KMS-11 (cell line): ENCODE measurements at regions not wholly inside any gene's neighbourhood (a gene's known extent, or its start where the extent isn't known, plus 50 kb on each side); places are given as distances from the start of the nearest gene placed in this dataset.
"Not testable (repeated sequence)": the region's sequence is repeated elsewhere in the genome, so short reads cannot be mapped to it uniquely, and the experiment has no call there.

Source experiments
- H2AFZ ChIP-seq: fragments of 200-600 bp; sonication (generic); 2 replicates; pipeline ENCODE4 v1.6.1; 2016; ENCODE audit warnings: antibody characterized with exemption, mixed run types, low read depth
- H3K27ac ChIP-seq: fragments of 200-600 bp; sonication (generic); 2 replicates; pipeline ENCODE4 v1.6.1; 2016; ENCODE audit warnings: mild to moderate bottlenecking, mixed run types
- H3K27me3 ChIP-seq: fragments of 200-600 bp; sonication (generic); 2 replicates; pipeline ENCODE4 v1.6.1; 2017; ENCODE audit warnings: mild to moderate bottlenecking, low read depth, mixed run types, moderate library complexity; ENCODE audit not compliant: insufficient read depth
- H3K36me3 ChIP-seq: fragments of 200-600 bp; sonication (generic); 2 replicates; pipeline ENCODE4 v1.6.1; 2017; ENCODE audit warnings: mild to moderate bottlenecking, mixed run types; ENCODE audit not compliant: insufficient read depth
- H3K4me1 ChIP-seq: fragments of 200-600 bp; sonication (generic); 2 replicates; pipeline ENCODE4 v1.6.1; 2016; ENCODE audit warnings: mild to moderate bottlenecking, low read depth, mixed run types; ENCODE audit not compliant: poor library complexity, severe bottlenecking
- H3K4me2 ChIP-seq: fragments of 200-600 bp; sonication (generic); 2 replicates; pipeline ENCODE4 v1.7.0; 2016; ENCODE audit warnings: mild to moderate bottlenecking, mixed run types
- H3K4me3 ChIP-seq: fragments of 200-600 bp; sonication (generic); IDR thresholded peaks from 2 replicates; pipeline ENCODE4 v1.6.1; 2017; ENCODE audit warnings: low read depth, low read length, mixed read lengths; ENCODE audit not compliant: insufficient read depth
- H3K79me2 ChIP-seq: fragments of 200-600 bp; sonication (generic); 2 replicates; pipeline ENCODE4 v1.6.1; 2016; ENCODE audit warnings: low read depth, mixed run types; ENCODE audit not compliant: insufficient read depth
- H3K9ac ChIP-seq: fragments of 200-600 bp; sonication (generic); 2 replicates; pipeline ENCODE4 v1.6.1; 2016; ENCODE audit warnings: mild to moderate bottlenecking, mixed run types
- H4K20me1 ChIP-seq: fragments of 200-600 bp; sonication (generic); 2 replicates; pipeline ENCODE4 v1.6.1; 2016; ENCODE audit warnings: mild to moderate bottlenecking, mixed run types; ENCODE audit not compliant: insufficient read depth
- CTCF ChIP-seq: fragments of 200-600 bp; sonication (generic); conservative IDR thresholded peaks from 2 replicates; pipeline ENCODE4 v1.6.1; 2017; ENCODE audit warnings: low read depth, mild to moderate bottlenecking, antibody characterized with exemption, low read length, moderate library complexity, mixed read lengths

GRCh38 chr17:22202702-22203101 lies 510.4 kb downstream of the KCNJ18 start:
- H3K27ac ChIP-seq, result no peak overlapping the region
- H3K36me3 ChIP-seq, result no peaks in the 10 kb centered on the region
- no peaks in the 10 kb centered on the region for H3K4me1 ChIP-seq
- no peak overlapping the region for H2AFZ ChIP-seq
- H3K9ac ChIP-seq, result no peak overlapping the region
- H4K20me1 ChIP-seq, result no peaks in the 10 kb centered on the region
- TF ChIP-seq CTCF, result no peak
- H3K27me3 ChIP-seq, result no peaks in the 10 kb centered on the region
- H3K79me2 ChIP-seq, result no peaks in the 10 kb centered on the region
- no peak overlapping the region for H3K4me3 ChIP-seq
- no peak overlapping the region for H3K4me2 ChIP-seq

- TF ChIP-seq CTCF, result no peak
- H3K79me2 ChIP-seq, result no peaks in the 10 kb centered on the region
- H3K27me3 ChIP-seq, result no peaks in the 10 kb centered on the region
- H4K20me1 ChIP-seq, result no peaks in the 10 kb centered on the region
- H3K4me1 ChIP-seq, result no peaks in the 10 kb centered on the region
- no peak overlapping the region for H2AFZ ChIP-seq
- H3K4me2 ChIP-seq, result no peak overlapping the region
- H3K9ac ChIP-seq, result no peak overlapping the region
- no peaks in the 10 kb centered on the region for H3K36me3 ChIP-seq
- no peak overlapping the region for H3K27ac ChIP-seq
- H3K4me3 ChIP-seq, result no peak overlapping the region
Measured at GRCh38 chr17:22203208-22203715, 510.9 kb downstream of the KCNJ18 start.

GRCh38 chr17:22204076-22204475 lies 511.8 kb downstream of the KCNJ18 start:
- H3K79me2 ChIP-seq, H3K36me3 ChIP-seq, H3K4me1 ChIP-seq, H2AFZ ChIP-seq, H3K4me2 ChIP-seq, H3K27me3 ChIP-seq, H3K9ac ChIP-seq, H3K27ac ChIP-seq, H3K4me3 ChIP-seq, H4K20me1 ChIP-seq: not testable (repeated sequence)

GRCh38 chr17:22210212-22210611 lies 517.9 kb downstream of the KCNJ18 start:
- not testable (repeated sequence) for H3K79me2 ChIP-seq, H3K36me3 ChIP-seq, H3K4me3 ChIP-seq, H3K27ac ChIP-seq, H2AFZ ChIP-seq, H3K4me2 ChIP-seq, H3K27me3 ChIP-seq, H3K9ac ChIP-seq, H4K20me1 ChIP-seq, H3K4me1 ChIP-seq

GRCh38 chr17:22213169-22213568 lies 520.8 kb downstream of the KCNJ18 start:
- not testable (repeated sequence) for H3K4me1 ChIP-seq, H3K4me2 ChIP-seq, H2AFZ ChIP-seq, H3K27me3 ChIP-seq, H3K79me2 ChIP-seq, H3K27ac ChIP-seq, H3K4me3 ChIP-seq, H3K36me3 ChIP-seq, H4K20me1 ChIP-seq, H3K9ac ChIP-seq

GRCh38 chr17:22217135-22217534 lies 524.8 kb downstream of the KCNJ18 start:
- Histone ChIP-seq H3K4me3 (no peak overlapping the region), H2AFZ (no peak overlapping the region)
- no peak for TF ChIP-seq CTCF

More at GRCh38 chr17:22217135-22217534, 524.8 kb downstream of the KCNJ18 start:
- Histone ChIP-seq H3K9ac (no peak overlapping the region), H3K4me2 (no peak overlapping the region), H4K20me1 (no peaks in the 10 kb centered on the region), H3K79me2 (no peaks in the 10 kb centered on the region), H3K27me3 (no peaks in the 10 kb centered on the region), H3K27ac (no peak overlapping the region), H3K36me3 (no peaks in the 10 kb centered on the region), H3K4me1 (no peaks in the 10 kb centered on the region)
